Transverse colon (tissue), 4 donors: ENCODE measurements at regions not wholly inside any gene's neighbourhood (a gene's known extent, or its start where the extent isn't known, plus 50 kb on each side); places are given as distances from the start of the nearest gene placed in this dataset.

Experiments used
- DNase-seq: peaks from one replicate; pipeline ENCODE4 v3.0.0-alpha.2; 2019
- H3K27ac ChIP-seq, 4 donors: fragments of 200-600 bp; sonication (generic); 2 replicates each; pipeline ENCODE4 v1.5.1; 2016 to 2018; ENCODE audit warnings: inconsistent platforms in 4 of 4
- H3K27me3 ChIP-seq: fragments of 200-600 bp; sonication (generic); 2 replicates; pipeline ENCODE4 v1.5.1; 2017; ENCODE audit warnings: inconsistent platforms
- H3K36me3 ChIP-seq, 4 donors: fragments of 200-600 bp; sonication (generic); 2 replicates each; pipeline ENCODE4 v1.5.1; 2017 to 2019; ENCODE audit warnings: inconsistent platforms in 4 of 4
- H3K4me1 ChIP-seq, 4 donors: fragments of 200-600 bp; sonication (generic); 2 replicates each; pipeline ENCODE4 v1.5.1; 2017 to 2020; ENCODE audit warnings: inconsistent platforms in 4 of 4
- H3K4me3 ChIP-seq, 4 donors: fragments of 200-600 bp; sonication (generic); 1 replicate in 1 of 4; 2 replicates in 3 of 4; pipeline versions ENCODE4 v1.5.1 to v1.6.1; 2017 to 2019; ENCODE audit warnings: inconsistent platforms in 4 of 4
- H3K9me3 ChIP-seq, 2 donors: fragments of 200-600 bp; sonication (generic); 2 replicates each; pipeline ENCODE4 v1.5.1; 2017 to 2019; ENCODE audit warnings: inconsistent platforms in 2 of 2
- CTCF ChIP-seq, 5 experiments: fragments of 200-600 bp in 3 of 5; fragments of 450-650 bp in 2 of 5; sonication (generic) in 3 of 5; IDR thresholded peaks; 1 replicate in 2 of 5; 2 replicates in 3 of 5; pipeline ENCODE4 v1.5.1; 2016 to 2017; ENCODE audit warnings: antibody characterized with exemption in 5 of 5, inconsistent platforms in 3 of 5, mild to moderate bottlenecking in 2 of 5, moderate library complexity in 1 of 5
- EP300 ChIP-seq: sonication (generic); formaldehyde crosslinking; IDR thresholded peaks from one replicate; pipeline ENCODE4 v1.6.1; 2017; ENCODE audit warnings: antibody characterized with exemption, low read depth
- POLR2A ChIP-seq: fragments of 450-650 bp; IDR thresholded peaks from one replicate; pipeline ENCODE4 v1.6.1; 2016; ENCODE audit warnings: antibody characterized with exemption, mild to moderate bottlenecking, moderate library complexity
- POLR2AphosphoS5 ChIP-seq, 3 donors: sonication (generic); formaldehyde crosslinking; IDR thresholded peaks; one replicate each; pipeline ENCODE4 v1.6.1; 2016; ENCODE audit warnings: antibody characterized with exemption in 3 of 3
- WGBS, 2 donors: methylation state at CpG; one replicate each; pipeline ENCODE4 v1.1.5; 2018; ENCODE audit warnings: low coverage in 1 of 2; 5-methylcytosine and 5-hydroxymethylcytosine counted together
- in situ Hi-C, 4 donors: fragments of 200-750 bp; cut with MboI; loops; one replicate each; pipeline versions ENCODE4 v1.15.0 to v1.15.1; 2017; ENCODE audit warnings: low sequenced_read_pairs in 3 of 4, low pct_ligation_motif_present in 1 of 4, low pct_unique_long_range_greater_than_20kb in 1 of 4
- intact Hi-C: fragments of 100-400 bp; cut with DNase I; formaldehyde crosslinking; loops from one replicate; pipeline ENCODE4 v1.15.1; 2023; ENCODE audit warnings: low total_unique reads

GRCh38 chr6:144585217-144585814, 300.2 kb downstream of the UTRN start:
- Histone ChIP-seq H3K9me3 (no peaks in the 10 kb centered on the region), H3K36me3 (no peaks in the 10 kb centered on the region), H3K4me3 (no peak overlapping the region), H3K27ac (no peak overlapping the region), H3K27me3 (no peaks in the 10 kb centered on the region), H3K4me1 (peaks cover 4 to 23% (median 9%) of the 10 kb centered on the region in 4 donors)
- intact Hi-C loops (no loop called here), in situ Hi-C loops (loop anchor here (10.0 to 25.0 kb wide), 4 partner anchors 349 to 1052 kb away; no protein-coding TSS in a partner anchor)
- no peak for DNase-seq
- TF ChIP-seq POLR2A: no peak
- TF ChIP-seq EP300: no peak
- TF ChIP-seq CTCF (IDR thresholded peaks at IDR 0.05): peak; percentile 58 to 74 (median 60)
- 25 to 27% methylated on average over 3 of the region's 3 CpGs for WGBS, 2 donors

GRCh38 chr6:144586986-144587385, 301.9 kb downstream of the UTRN start:
- no peaks in the 10 kb centered on the region for H3K27me3 ChIP-seq
- 61 to 77% methylated on average over 2 to 3 of the region's 3 CpGs for WGBS, 2 donors
- no peaks in the 10 kb centered on the region for H3K9me3 ChIP-seq
- in situ Hi-C loops (loop anchor here (10.0 to 25.0 kb wide), 4 partner anchors 348 to 1050 kb away; no protein-coding TSS in a partner anchor), intact Hi-C loops (no loop called here)
- no peaks in the 10 kb centered on the region for H3K36me3 ChIP-seq
- DNase-seq: no peak
- H3K4me3 ChIP-seq: no peak overlapping the region
- no peak overlapping the region for H3K27ac ChIP-seq
- TF ChIP-seq CTCF (IDR thresholded peaks at IDR 0.05) (no peak), POLR2A (no peak), EP300 (no peak), POLR2AphosphoS5 (IDR thresholded peaks at IDR 0.05) (no peak)
- peaks cover 4 to 21% (median 9%) of the 10 kb centered on the region in 4 donors for H3K4me1 ChIP-seq

GRCh38 chr6:144588697-144589325, 303.7 kb downstream of the UTRN start:
- no peak for DNase-seq

More at GRCh38 chr6:144588697-144589325, 303.7 kb downstream of the UTRN start:
- 67 to 70% methylated on average over 1 of the region's 1 CpG for WGBS, 2 donors
- in situ Hi-C loops: loop anchor here (10.0 to 25.0 kb wide), 4 partner anchors 346 to 1048 kb away; no protein-coding TSS in a partner anchor
- intact Hi-C loops: no loop called here
- peaks cover 0 to 3% (median 0%) of the 10 kb centered on the region in 4 donors for H3K4me1 ChIP-seq
- H3K27ac ChIP-seq: no peak overlapping the region
- no peak for TF ChIP-seq POLR2AphosphoS5 (IDR thresholded peaks at IDR 0.05)
- no peak for TF ChIP-seq EP300
- no peak for TF ChIP-seq POLR2A
- TF ChIP-seq CTCF (IDR thresholded peaks at IDR 0.05): no peak
- H3K9me3 ChIP-seq: no peaks in the 10 kb centered on the region
- no peaks in the 10 kb centered on the region for H3K27me3 ChIP-seq
- H3K4me3 ChIP-seq: no peak overlapping the region
- H3K36me3 ChIP-seq: no peaks in the 10 kb centered on the region
